Choroid plexus epithelial cell (primary cell): ENCODE measurements at regions not wholly inside any gene's neighbourhood (a gene's known extent, or its start where the extent isn't known, plus 50 kb on each side); places are given as distances from the start of the nearest gene placed in this dataset.

ENCODE experiments used
- DNase-seq: peaks from one replicate; pipeline ENCODE4 v3.0.0-alpha.2; 2010; ENCODE audit warnings: low read depth
- H3K4me3 ChIP-seq: 2 replicates; pipeline ENCODE4 v1.5.1; 2011; ENCODE audit warnings: low read depth, mild to moderate bottlenecking, control low read depth, low read length, moderate library complexity
- TF ChIP-seq, protein P1 (sequence below): conservative IDR thresholded peaks from 2 replicates; pipeline ENCODE4 v1.5.1; 2011; ENCODE audit warnings: low read depth, mild to moderate bottlenecking, control low read depth, inconsistent platforms, low read length, moderate library complexity

DNA sequence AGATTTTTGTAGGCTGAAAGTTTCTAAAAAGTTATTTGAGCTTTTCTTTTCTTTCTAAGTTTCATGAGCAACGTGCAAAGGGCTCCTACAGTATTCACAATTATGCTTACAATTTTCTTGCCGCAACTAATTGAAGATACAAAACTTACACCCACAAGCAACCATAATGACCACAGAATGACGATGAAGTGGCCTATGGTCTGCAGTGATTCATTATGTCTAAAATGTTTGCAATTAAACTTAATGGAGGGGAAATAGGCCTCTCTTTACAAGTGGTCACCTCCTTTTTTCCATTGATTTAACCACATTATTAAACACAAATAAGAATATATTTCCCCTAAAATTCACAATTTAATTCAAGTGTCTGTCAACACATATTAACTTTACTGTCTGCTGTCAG, 732.6 kb upstream of the FLRT2 start:
- DNase-seq: no peak
- H3K4me3 ChIP-seq: no peak overlapping the region
- TF ChIP-seq, protein P1, sequence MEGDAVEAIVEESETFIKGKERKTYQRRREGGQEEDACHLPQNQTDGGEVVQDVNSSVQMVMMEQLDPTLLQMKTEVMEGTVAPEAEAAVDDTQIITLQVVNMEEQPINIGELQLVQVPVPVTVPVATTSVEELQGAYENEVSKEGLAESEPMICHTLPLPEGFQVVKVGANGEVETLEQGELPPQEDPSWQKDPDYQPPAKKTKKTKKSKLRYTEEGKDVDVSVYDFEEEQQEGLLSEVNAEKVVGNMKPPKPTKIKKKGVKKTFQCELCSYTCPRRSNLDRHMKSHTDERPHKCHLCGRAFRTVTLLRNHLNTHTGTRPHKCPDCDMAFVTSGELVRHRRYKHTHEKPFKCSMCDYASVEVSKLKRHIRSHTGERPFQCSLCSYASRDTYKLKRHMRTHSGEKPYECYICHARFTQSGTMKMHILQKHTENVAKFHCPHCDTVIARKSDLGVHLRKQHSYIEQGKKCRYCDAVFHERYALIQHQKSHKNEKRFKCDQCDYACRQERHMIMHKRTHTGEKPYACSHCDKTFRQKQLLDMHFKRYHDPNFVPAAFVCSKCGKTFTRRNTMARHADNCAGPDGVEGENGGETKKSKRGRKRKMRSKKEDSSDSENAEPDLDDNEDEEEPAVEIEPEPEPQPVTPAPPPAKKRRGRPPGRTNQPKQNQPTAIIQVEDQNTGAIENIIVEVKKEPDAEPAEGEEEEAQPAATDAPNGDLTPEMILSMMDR: no peak

DNA sequence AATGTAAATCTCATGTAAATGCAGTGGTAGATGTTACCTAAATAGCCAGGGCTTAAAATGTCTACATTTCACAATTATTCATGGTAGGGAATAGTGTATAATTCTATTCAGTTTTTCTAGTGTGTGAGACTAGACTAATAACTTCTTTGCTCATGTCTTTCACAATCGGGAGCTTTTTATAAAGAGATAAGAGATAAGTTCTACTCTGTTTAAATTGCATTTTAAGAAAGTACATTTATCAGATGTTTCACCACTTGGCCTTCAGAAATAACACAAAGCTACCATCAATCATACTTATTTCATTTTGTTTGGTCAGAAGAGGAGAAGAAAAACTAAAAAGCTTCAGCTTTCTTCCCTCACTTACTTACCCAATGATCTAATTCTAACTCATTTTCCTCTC, 725.5 kb upstream of the FLRT2 start:
- DNase-seq: no peak
- H3K4me3 ChIP-seq: no peak overlapping the region
- TF ChIP-seq, protein P1: no peak

DNA sequence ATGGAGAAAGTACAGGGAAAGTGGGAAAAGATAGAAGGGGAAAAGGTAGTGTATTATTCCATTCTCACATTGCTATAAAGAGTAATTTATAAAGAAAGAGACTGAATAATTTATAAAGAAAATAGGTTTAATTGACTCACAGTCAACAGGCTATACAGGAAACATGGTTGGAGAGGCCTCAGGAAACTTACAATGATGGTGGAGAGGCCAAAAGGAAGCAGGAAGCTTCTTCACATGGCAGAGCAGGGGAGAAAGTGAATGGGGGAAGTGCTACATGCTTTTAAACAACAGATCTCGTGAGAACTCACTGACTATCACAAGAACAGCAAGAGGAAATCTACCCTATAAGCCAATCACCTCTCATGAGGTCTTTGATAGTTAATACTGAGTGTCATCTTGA, 725.0 kb upstream of the FLRT2 start:
- TF ChIP-seq, protein P1: no peak
- DNase-seq: no peak
- no peak overlapping the region for H3K4me3 ChIP-seq

DNA sequence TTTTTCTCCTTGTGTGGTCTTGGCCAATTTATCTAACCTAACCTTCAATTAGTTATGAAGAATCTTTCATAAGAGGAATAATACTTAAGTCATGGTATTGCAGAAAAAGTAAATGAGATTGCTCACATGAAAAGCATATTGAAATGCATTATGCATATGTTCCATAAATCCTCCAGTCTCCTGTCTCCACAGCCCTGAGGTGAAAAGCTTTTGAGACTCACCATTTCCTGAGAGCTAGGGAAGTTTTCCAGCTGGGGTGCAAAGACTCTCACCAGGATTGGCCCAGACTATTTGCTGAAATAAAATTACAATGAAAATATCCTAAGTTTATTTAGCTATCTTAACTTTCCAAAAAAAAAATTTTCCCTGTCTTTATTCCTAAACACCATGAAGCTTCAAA, 723.8 kb upstream of the FLRT2 start:
- no peak for DNase-seq
- TF ChIP-seq, protein P1: no peak
- H3K4me3 ChIP-seq: no peak overlapping the region

DNA sequence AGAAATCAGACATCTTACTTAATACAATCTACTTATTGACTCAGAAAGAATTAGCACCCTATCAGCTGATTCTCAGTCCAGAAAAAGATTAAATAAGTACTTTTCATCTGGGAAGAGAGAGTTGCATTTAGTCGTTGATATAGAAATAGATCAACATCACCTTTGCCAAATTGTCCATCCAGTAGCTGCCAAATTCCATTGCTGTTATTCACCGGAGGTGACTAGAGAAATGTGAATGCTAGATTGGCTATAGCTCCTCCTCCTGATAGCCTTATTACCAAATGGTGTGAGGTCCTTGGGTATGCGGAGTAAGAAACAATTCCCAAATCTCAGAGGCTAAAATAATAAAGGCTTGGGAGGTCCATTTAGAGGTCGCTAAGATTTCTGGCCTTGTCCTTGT, 723.3 kb upstream of the FLRT2 start:
- peak; percentile 71 for DNase-seq
- H3K4me3 ChIP-seq: no peak overlapping the region
- TF ChIP-seq, protein P1: no peak

DNA sequence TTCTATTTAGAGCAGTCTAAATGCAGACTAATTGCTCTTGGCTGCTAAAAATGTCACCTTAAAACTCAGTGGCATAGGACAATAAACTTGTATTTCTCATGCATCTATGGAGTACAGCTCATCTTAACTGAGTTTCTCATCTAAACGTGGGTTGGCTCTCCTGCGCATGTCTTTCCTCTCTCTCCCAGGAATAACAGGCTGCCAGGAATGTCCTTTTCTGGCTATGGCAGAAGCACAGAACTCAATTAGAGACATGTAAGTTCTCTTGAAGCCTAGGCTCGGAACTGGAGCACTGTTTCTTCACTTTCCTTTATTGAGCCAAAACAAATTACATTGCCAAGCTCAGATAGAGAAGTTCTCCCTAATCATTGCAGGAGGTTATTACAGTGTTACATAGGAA, 722.3 kb upstream of the FLRT2 start:
- no peak for DNase-seq
- TF ChIP-seq, protein P1: no peak
- H3K4me3 ChIP-seq: no peak overlapping the region

DNA sequence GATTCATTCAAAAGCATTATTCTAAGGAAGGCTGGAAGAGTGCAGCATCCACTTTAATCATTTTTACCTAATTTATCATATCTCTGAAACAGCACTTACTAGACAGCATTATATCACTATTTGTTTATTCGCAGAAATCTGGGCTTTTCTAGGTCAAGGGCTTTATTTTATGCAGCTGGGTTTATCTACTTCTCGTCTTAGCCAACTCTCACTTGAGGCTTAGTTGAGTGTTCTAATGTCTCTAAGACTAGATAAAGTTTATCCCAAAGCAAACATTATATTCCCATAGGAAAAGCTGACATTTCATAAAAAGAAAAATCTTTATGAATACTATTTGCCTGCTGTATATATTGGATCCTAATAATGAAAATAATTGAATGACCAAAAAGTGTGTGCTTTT, 720.8 kb upstream of the FLRT2 start:
- no peak overlapping the region for H3K4me3 ChIP-seq
- DNase-seq: no peak
- TF ChIP-seq, protein P1: no peak
